ENCODE measurements at regions not wholly inside any gene's neighbourhood (a gene's known extent, or its start where the extent isn't known, plus 50 kb on each side); places are given as distances from the start of the nearest gene placed in this dataset.

- no peak overlapping the region for H3K4me3 ChIP-seq (ENCODE audit: low read depth, low read length)
- no peak for TF ChIP-seq CTCF (conservative IDR thresholded peaks at IDR 0.05; ENCODE audit: low read depth, low read length)
- no peak for DNase-seq (ENCODE audit: low read depth)
These were observed 356.3 kb upstream of the B3GALT2 start for GRCh38 chr1:193542690-193543089.

- DNase-seq (ENCODE audit: low read depth) = no peak
- no peak for TF ChIP-seq CTCF (conservative IDR thresholded peaks at IDR 0.05; ENCODE audit: low read depth, low read length)
- no peak overlapping the region for H3K4me3 ChIP-seq (ENCODE audit: low read depth, low read length)
These were observed 354.1 kb upstream of the B3GALT2 start for GRCh38 chr1:193540511-193540910.

- no peak overlapping the region for H3K4me3 ChIP-seq (ENCODE audit: low read depth, low read length)
- DNase-seq (ENCODE audit: low read depth) = no peak
- TF ChIP-seq CTCF (conservative IDR thresholded peaks at IDR 0.05; ENCODE audit: low read depth, low read length) = no peak
These were observed 353.5 kb upstream of the B3GALT2 start for GRCh38 chr1:193539731-193540459.

- no peak for TF ChIP-seq CTCF (conservative IDR thresholded peaks at IDR 0.05; ENCODE audit: low read depth, low read length)
- no peak for DNase-seq (ENCODE audit: low read depth)
- no peak overlapping the region for H3K4me3 ChIP-seq (ENCODE audit: low read depth, low read length)
These were observed 352.3 kb upstream of the B3GALT2 start for GRCh38 chr1:193538680-193539079.

- no peak for TF ChIP-seq CTCF (conservative IDR thresholded peaks at IDR 0.05; ENCODE audit: low read depth, low read length)
- no peak for DNase-seq (ENCODE audit: low read depth)
- no peak overlapping the region for H3K4me3 ChIP-seq (ENCODE audit: low read depth, low read length)
These were observed 351.6 kb upstream of the B3GALT2 start for GRCh38 chr1:193538003-193538354.

- no peak for DNase-seq (ENCODE audit: low read depth)
- no peak for TF ChIP-seq CTCF (conservative IDR thresholded peaks at IDR 0.05; ENCODE audit: low read depth, low read length)
These were observed 351.0 kb upstream of the B3GALT2 start for GRCh38 chr1:193537266-193538002.

GRCh38 chr1:193533853-193534252 lies 347.4 kb upstream of the B3GALT2 start:
- no peak overlapping the region for H3K4me3 ChIP-seq (ENCODE audit: low read depth, low read length)
- no peak for TF ChIP-seq CTCF (conservative IDR thresholded peaks at IDR 0.05; ENCODE audit: low read depth, low read length)

More at GRCh38 chr1:193537266-193538002, 351.0 kb upstream of the B3GALT2 start:
- no peak overlapping the region for H3K4me3 ChIP-seq (ENCODE audit: low read depth, low read length)

More at GRCh38 chr1:193533853-193534252, 347.4 kb upstream of the B3GALT2 start:
- DNase-seq (ENCODE audit: low read depth) = no peak

Data from epithelial cell of proximal tubule (primary cell).